SU-DHL-6 (cell line): ENCODE measurements at regions not wholly inside any gene's neighbourhood (a gene's known extent, or its start where the extent isn't known, plus 50 kb on each side); places are given as distances from the start of the nearest gene placed in this dataset.

Experiments
- CTCF ChIP-seq: fragments of 200-600 bp; sonication (generic); IDR thresholded peaks from one replicate; pipeline ENCODE4 v1.5.1; 2017; ENCODE audit warnings: antibody characterized with exemption, mild to moderate bottlenecking, low read length, moderate library complexity; ENCODE audit not compliant: insufficient read depth, poor library complexity, severe bottlenecking
- EZH2phosphoT487 ChIP-seq: fragments of 200-600 bp; sonication (generic), shearing (Covaris generic); conservative IDR thresholded peaks from 2 replicates; pipeline ENCODE4 v1.6.1; 2018; ENCODE audit warnings: mild to moderate bottlenecking, antibody characterized with exemption, low read length, moderate library complexity, mixed read lengths

DNA sequence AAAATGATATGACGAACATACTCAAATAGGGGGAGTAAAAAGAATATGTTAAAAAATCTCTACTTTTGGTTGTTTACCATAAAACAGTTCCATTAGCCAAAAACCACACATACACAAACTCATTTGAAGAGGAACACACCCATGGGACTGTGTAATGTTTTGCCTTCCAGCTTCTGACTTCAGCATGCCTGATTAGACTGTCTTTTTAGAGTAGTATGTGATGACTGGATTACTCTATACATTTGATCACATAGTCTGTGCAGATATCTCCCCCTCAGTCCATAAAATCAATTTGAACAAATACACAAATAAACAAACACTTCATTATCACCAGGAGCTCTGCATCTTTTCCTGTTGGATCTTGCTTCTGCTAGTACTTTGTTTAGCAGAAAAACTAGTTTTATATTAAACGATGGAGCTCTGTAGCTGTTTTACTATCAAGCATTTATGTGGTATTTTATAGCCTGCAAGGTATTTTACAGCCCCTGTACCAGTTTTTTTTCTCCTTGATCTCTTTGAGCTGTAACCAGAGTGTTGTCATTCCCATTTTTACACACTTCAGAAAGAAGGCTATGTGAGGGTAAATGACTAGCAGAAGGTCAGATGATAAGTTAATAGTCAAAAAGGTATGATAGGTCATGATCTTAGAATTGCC, 866.5 kb upstream of the MAP3K7 start:
- TF ChIP-seq CTCF (no peak), EZH2phosphoT487 (no peak)
